Trophoblast cell (in vitro differentiated cells and primary cell): ENCODE measurements at regions not wholly inside any gene's neighbourhood (a gene's known extent, or its start where the extent isn't known, plus 50 kb on each side); places are given as distances from the start of the nearest gene placed in this dataset.

Experiments
- DNase-seq, 2 donors: peaks; one replicate each; pipeline ENCODE4 v3.0.0-alpha.2; 2016
- H2AFZ ChIP-seq: 2 replicates; pipeline ENCODE4 v1.6.1; 2013; ENCODE audit warnings: low read length, moderate library complexity, mild to moderate bottlenecking; ENCODE audit not compliant: insufficient read depth, poor library complexity
- H2AK5ac ChIP-seq: 2 replicates; pipeline ENCODE4 v1.6.1; 2013; ENCODE audit warnings: mild to moderate bottlenecking, low read length
- H2BK120ac ChIP-seq: 2 replicates; pipeline ENCODE4 v1.6.1; 2013; ENCODE audit warnings: low read length, mild to moderate bottlenecking, moderate library complexity; ENCODE audit not compliant: insufficient read depth, poor library complexity
- H2BK12ac ChIP-seq: 2 replicates; pipeline ENCODE4 v1.6.1; 2013; ENCODE audit warnings: mild to moderate bottlenecking, low read length, moderate library complexity
- H2BK5ac ChIP-seq: 2 replicates; pipeline ENCODE4 v1.6.1; 2013; ENCODE audit warnings: low read length, low read depth, moderate library complexity, mild to moderate bottlenecking; ENCODE audit not compliant: poor library complexity
- H3K14ac ChIP-seq: 2 replicates; pipeline ENCODE4 v1.6.1; 2013; ENCODE audit warnings: mild to moderate bottlenecking, low read length
- H3K18ac ChIP-seq: 2 replicates; pipeline ENCODE4 v1.6.1; 2013; ENCODE audit warnings: mild to moderate bottlenecking, low read length
- H3K23ac ChIP-seq: 2 replicates; pipeline ENCODE4 v1.6.1; 2013; ENCODE audit warnings: low read length
- H3K27ac ChIP-seq: 2 replicates; pipeline ENCODE4 v1.5.1; 2013; ENCODE audit warnings: low read depth, mild to moderate bottlenecking, inconsistent platforms, low read length, moderate library complexity
- H3K27me3 ChIP-seq: 2 replicates; pipeline ENCODE4 v1.6.1; 2013; ENCODE audit warnings: inconsistent platforms, mild to moderate bottlenecking, low read length, moderate library complexity; ENCODE audit not compliant: insufficient read depth
- H3K36me3 ChIP-seq, 2 experiments: 1 replicate in 1 of 2; 2 replicates in 1 of 2; pipeline ENCODE4 v1.6.1; 2013; ENCODE audit warnings: low read length in 2 of 2, mild to moderate bottlenecking in 2 of 2, moderate library complexity in 1 of 2; ENCODE audit not compliant: insufficient read depth in 2 of 2, control insufficient read depth in 1 of 2
- H3K4ac ChIP-seq: 2 replicates; pipeline ENCODE4 v1.6.1; 2013; ENCODE audit warnings: low read depth, mild to moderate bottlenecking, low read length, moderate library complexity
- H3K4me1 ChIP-seq, 2 experiments: 1 replicate in 1 of 2; 2 replicates in 1 of 2; pipeline ENCODE4 v1.6.1; 2013; ENCODE audit warnings: low read length in 2 of 2, mild to moderate bottlenecking in 2 of 2, moderate library complexity in 1 of 2; ENCODE audit not compliant: insufficient read depth in 2 of 2, control insufficient read depth in 1 of 2
- H3K4me2 ChIP-seq: 2 replicates; pipeline ENCODE4 v1.6.1; 2013; ENCODE audit warnings: inconsistent platforms, mild to moderate bottlenecking, low read length, moderate library complexity
- H3K4me3 ChIP-seq: 2 replicates; pipeline ENCODE4 v1.5.1; 2013; ENCODE audit warnings: mild to moderate bottlenecking, low read depth, low read length, inconsistent platforms
- H3K79me1 ChIP-seq: one replicate; pipeline ENCODE4 v1.6.1; 2013; ENCODE audit warnings: low read length
- H3K79me2 ChIP-seq: 2 replicates; pipeline ENCODE4 v1.6.1; 2013; ENCODE audit warnings: low read length, mild to moderate bottlenecking; ENCODE audit not compliant: control insufficient read depth, insufficient read depth, poor library complexity
- H3K9ac ChIP-seq: 2 replicates; pipeline ENCODE4 v1.6.1; 2013; ENCODE audit warnings: mild to moderate bottlenecking, low read length
- H3K9me3 ChIP-seq: 2 replicates; pipeline ENCODE4 v1.6.1; 2013; ENCODE audit warnings: low read depth, mild to moderate bottlenecking, control low read depth, inconsistent platforms, low read length; ENCODE audit not compliant: insufficient read depth
- H4K12ac ChIP-seq: 2 replicates; pipeline ENCODE4 v1.6.1; 2013; ENCODE audit warnings: low read depth, mild to moderate bottlenecking, low read length, moderate library complexity
- H4K8ac ChIP-seq: 2 replicates; pipeline ENCODE4 v1.6.1; 2013; ENCODE audit warnings: low read depth, mild to moderate bottlenecking, low read length, moderate library complexity
- H4K91ac ChIP-seq: one replicate; pipeline ENCODE4 v1.6.1; 2013; ENCODE audit warnings: low read depth, mild to moderate bottlenecking, low read length, moderate library complexity
- whole genome bisulfite sequencing: extraction: QIAGEN DNeasy Blood & Tissue Kit; methylation state at CpG from one replicate; pipeline ENCODE4 v1.1.7; 2013; ENCODE audit warnings: missing lambda C conversion rate; ENCODE audit not compliant: insufficient read length, insufficient coverage; ENCODE audit errors: extremely low coverage; 5-methylcytosine and 5-hydroxymethylcytosine counted together

- no peak overlapping the region for H3K4me3 ChIP-seq
- no peak overlapping the region for H2BK12ac ChIP-seq
- H3K14ac ChIP-seq, result no peak overlapping the region
- H3K18ac ChIP-seq, result no peak overlapping the region
- H3K4me2 ChIP-seq, result no peak overlapping the region
- no peaks in the 10 kb centered on the region for H3K27me3 ChIP-seq
- H2BK5ac ChIP-seq, result no peak overlapping the region
- H3K9me3 ChIP-seq, result no peaks in the 10 kb centered on the region
- no peak overlapping the region for H4K91ac ChIP-seq
- no peak overlapping the region for H3K27ac ChIP-seq
- no CpG with 5 or more reads among the region's 2 CpGs for WGBS
- H2BK120ac ChIP-seq, result no peak overlapping the region
- H3K79me1 ChIP-seq, result no peaks in the 10 kb centered on the region
- no peak overlapping the region for H3K9ac ChIP-seq
- no peak for DNase-seq
- no peak overlapping the region for H2AK5ac ChIP-seq
- H3K23ac ChIP-seq, result no peak overlapping the region
- no peak overlapping the region for H3K4ac ChIP-seq
- H3K79me2 ChIP-seq, result no peaks in the 10 kb centered on the region
- H2AFZ ChIP-seq, result no peak overlapping the region
- H3K4me1 ChIP-seq, result no peaks in the 10 kb centered on the region
- H4K8ac ChIP-seq, result no peak overlapping the region
- no peak overlapping the region for H4K12ac ChIP-seq
- no peaks in the 10 kb centered on the region for H3K36me3 ChIP-seq
These were observed 296.1 kb upstream of the NT5C1B start for GRCh38 chr2:18885457-18885856.

GRCh38 chr2:18883616-18884456 is 294.5 kb upstream of the NT5C1B start:
- no peak overlapping the region for H4K91ac ChIP-seq
- no peak overlapping the region for H2BK5ac ChIP-seq
- no peak overlapping the region for H2BK12ac ChIP-seq
- DNase-seq, result peak in 1 of 2 donors; percentile 19
- WGBS, result no CpG with 5 or more reads among the region's 3 CpGs
- H2BK120ac ChIP-seq, result no peak overlapping the region
- no peaks in the 10 kb centered on the region for H3K79me1 ChIP-seq
- no peak overlapping the region for H4K8ac ChIP-seq
- H3K79me2 ChIP-seq, result no peaks in the 10 kb centered on the region
- no peaks in the 10 kb centered on the region for H3K9me3 ChIP-seq
- no peak overlapping the region for H3K14ac ChIP-seq
- H3K27ac ChIP-seq, result no peak overlapping the region
- no peak overlapping the region for H2AFZ ChIP-seq
- no peak overlapping the region for H3K18ac ChIP-seq
- no peak overlapping the region for H3K4me3 ChIP-seq
- H3K4me1 ChIP-seq, result no peaks in the 10 kb centered on the region
- no peak overlapping the region for H2AK5ac ChIP-seq
- no peak overlapping the region for H3K9ac ChIP-seq
- H3K4ac ChIP-seq, result no peak overlapping the region
- H3K4me2 ChIP-seq, result no peak overlapping the region
- no peak overlapping the region for H4K12ac ChIP-seq
- H3K23ac ChIP-seq, result no peak overlapping the region
- no peaks in the 10 kb centered on the region for H3K36me3 ChIP-seq
- H3K27me3 ChIP-seq, result no peaks in the 10 kb centered on the region

DNA sequence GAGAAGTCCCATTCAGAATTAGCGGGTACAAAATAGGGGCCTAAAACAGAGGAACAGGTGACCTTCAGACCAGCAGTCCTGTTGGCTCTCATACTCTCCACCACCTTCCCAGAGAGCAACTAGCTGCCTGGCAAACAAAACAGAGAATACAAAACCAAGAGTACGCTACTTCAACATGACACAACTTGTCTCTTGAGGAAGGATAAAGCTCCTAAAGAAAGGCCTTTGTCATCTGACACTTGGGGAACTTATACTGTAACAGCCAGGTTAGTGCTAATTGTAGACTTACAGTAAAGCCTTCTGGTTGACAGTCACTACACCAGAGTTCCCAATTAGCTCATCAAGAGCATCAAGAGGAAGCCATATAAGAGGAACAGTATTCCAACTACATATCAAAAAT is 282.1 kb upstream of the NT5C1B start:
- WGBS, result no CpG with 5 or more reads among the region's 2 CpGs
- DNase-seq, result no peak
- H2AFZ ChIP-seq, result no peak overlapping the region
- no peak overlapping the region for H3K4ac ChIP-seq
- H2BK12ac ChIP-seq, result no peak overlapping the region
- no peak overlapping the region for H3K4me2 ChIP-seq
- no peaks in the 10 kb centered on the region for H3K27me3 ChIP-seq
- no peak overlapping the region for H4K8ac ChIP-seq
- H3K27ac ChIP-seq, result no peak overlapping the region
- H3K9me3 ChIP-seq, result no peaks in the 10 kb centered on the region
- no peak overlapping the region for H3K14ac ChIP-seq
- H3K18ac ChIP-seq, result no peak overlapping the region
- no peaks in the 10 kb centered on the region for H3K79me2 ChIP-seq
- H2AK5ac ChIP-seq, result no peak overlapping the region
- no peak overlapping the region for H4K91ac ChIP-seq
- no peak overlapping the region for H4K12ac ChIP-seq
- H3K4me3 ChIP-seq, result no peak overlapping the region
- H2BK120ac ChIP-seq, result no peak overlapping the region
- H3K9ac ChIP-seq, result no peak overlapping the region
- no peak overlapping the region for H2BK5ac ChIP-seq
- no peaks in the 10 kb centered on the region for H3K36me3 ChIP-seq
- H3K4me1 ChIP-seq, result no peaks in the 10 kb centered on the region
- no peak overlapping the region for H3K23ac ChIP-seq
- no peaks in the 10 kb centered on the region for H3K79me1 ChIP-seq

- Histone ChIP-seq H3K4me2 (no peak overlapping the region), H3K4ac (no peak overlapping the region)
These were observed 280.9 kb upstream of the NT5C1B start for GRCh38 chr2:18870307-18870706.

More at GRCh38 chr2:18870307-18870706, 280.9 kb upstream of the NT5C1B start:
- H3K14ac ChIP-seq, result no peak overlapping the region
- H3K79me2 ChIP-seq, result no peaks in the 10 kb centered on the region
- H2AK5ac ChIP-seq, result no peak overlapping the region
- peaks cover 3% of the 10 kb centered on the region for H3K9me3 ChIP-seq
- H3K4me3 ChIP-seq, result no peak overlapping the region
- H4K12ac ChIP-seq, result no peak overlapping the region
- H3K27ac ChIP-seq, result no peak overlapping the region
- no peaks in the 10 kb centered on the region for H3K27me3 ChIP-seq
- no peak overlapping the region for H2AFZ ChIP-seq
- no peak overlapping the region for H2BK5ac ChIP-seq
- H3K79me1 ChIP-seq, result no peaks in the 10 kb centered on the region
- H2BK120ac ChIP-seq, result no peak overlapping the region
- no peaks in the 10 kb centered on the region for H3K4me1 ChIP-seq
- H3K23ac ChIP-seq, result no peak overlapping the region
- H4K8ac ChIP-seq, result no peak overlapping the region
- H4K91ac ChIP-seq, result no peak overlapping the region
- no peak overlapping the region for H3K9ac ChIP-seq
- H2BK12ac ChIP-seq, result no peak overlapping the region
- H3K36me3 ChIP-seq, result no peaks in the 10 kb centered on the region
- DNase-seq, result no peak
- H3K18ac ChIP-seq, result no peak overlapping the region
